ENCODE measurements at regions not wholly inside any gene's neighbourhood (a gene's known extent, or its start where the extent isn't known, plus 50 kb on each side); places are given as distances from the start of the nearest gene placed in this dataset.

DNA sequence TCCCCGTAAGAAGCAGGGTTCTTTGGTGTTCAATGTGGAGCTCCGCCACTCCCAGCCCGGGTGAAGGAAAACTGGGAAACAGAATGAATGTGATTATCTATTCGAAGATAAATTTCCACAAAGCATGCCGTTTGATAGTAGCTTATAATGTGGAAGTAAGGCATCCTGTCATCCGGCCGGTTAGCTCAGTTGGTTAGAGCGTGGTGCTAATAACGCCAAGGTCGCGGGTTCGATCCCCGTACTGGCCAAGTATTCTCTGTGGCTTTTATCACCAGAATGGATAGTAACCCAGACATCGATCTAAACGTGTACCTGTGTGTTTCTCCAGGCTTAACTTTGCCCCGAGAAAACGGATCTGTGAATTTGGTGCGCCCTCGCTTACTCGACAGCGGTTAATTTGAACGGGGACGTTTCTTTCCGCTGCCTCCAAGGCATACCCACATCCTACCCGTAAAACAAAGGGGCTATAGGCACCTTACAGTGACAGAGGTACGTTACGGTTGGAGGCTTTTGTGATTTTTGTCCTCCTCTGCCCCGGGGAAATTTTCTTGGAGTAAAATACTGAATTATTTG lies 215.2 kb upstream of the ZNF184 start (continued):
- TF ChIP-seq, protein P1, sequence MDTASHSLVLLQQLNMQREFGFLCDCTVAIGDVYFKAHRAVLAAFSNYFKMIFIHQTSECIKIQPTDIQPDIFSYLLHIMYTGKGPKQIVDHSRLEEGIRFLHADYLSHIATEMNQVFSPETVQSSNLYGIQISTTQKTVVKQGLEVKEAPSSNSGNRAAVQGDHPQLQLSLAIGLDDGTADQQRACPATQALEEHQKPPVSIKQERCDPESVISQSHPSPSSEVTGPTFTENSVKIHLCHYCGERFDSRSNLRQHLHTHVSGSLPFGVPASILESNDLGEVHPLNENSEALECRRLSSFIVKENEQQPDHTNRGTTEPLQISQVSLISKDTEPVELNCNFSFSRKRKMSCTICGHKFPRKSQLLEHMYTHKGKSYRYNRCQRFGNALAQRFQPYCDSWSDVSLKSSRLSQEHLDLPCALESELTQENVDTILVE (CRISPR knock-in tag; IDR thresholded peaks at IDR 0.05) = peak; percentile 86; the same call in 1 of the 2 replicates
- TF ChIP-seq ZNF484 (CRISPR knock-in tag; IDR thresholded peaks at IDR 0.05; ENCODE audit: borderline replicate concordance, low read depth) (no peak), LRRFIP1 (CRISPR knock-in tag; conservative IDR thresholded peaks at IDR 0.05) (no peak), ZNF780A (CRISPR knock-in tag; IDR thresholded peaks at IDR 0.05) (no peak), NFKBIZ (CRISPR knock-in tag; IDR thresholded peaks at IDR 0.05) (peak; percentile 81; the same call in 1 of the 2 replicates), ZKSCAN1 (IDR thresholded peaks at IDR 0.05; ENCODE audit: low read length) (peak; percentile 57; the same call in 1 of the 2 replicates), MNT (IDR thresholded peaks at IDR 0.05) (no peak), FOXO1 (CRISPR knock-in tag; IDR thresholded peaks at IDR 0.05) (no peak; the same call in 1 of the 2 replicates), ZNF274 (CRISPR knock-in tag; IDR thresholded peaks at IDR 0.05) (no peak), ZNF883 (CRISPR knock-in tag; IDR thresholded peaks at IDR 0.05; ENCODE audit: not compliant biosample characterization) (no peak), PRPF4 (IDR thresholded peaks at IDR 0.05; ENCODE audit: low read depth, low read length, poor library complexity, severe bottlenecking) (peak; percentile 92), FOXA1 (IDR thresholded peaks at IDR 0.05) (no peak), FOXA1 (CRISPR knock-in tag; IDR thresholded peaks at IDR 0.05) (peak; percentile 21; the same call in 1 of the 2 replicates), SIN3A (IDR thresholded peaks at IDR 0.05; ENCODE audit: borderline replicate concordance, low read depth, low read length) (no peak), MEIS2 (CRISPR knock-in tag; IDR thresholded peaks at IDR 0.05) (peak; percentile 81; the same call in 1 of the 2 replicates), MIER2 (CRISPR knock-in tag; IDR thresholded peaks at IDR 0.05) (peak; percentile 59; the same call in 1 of the 2 replicates), ZNF317 (CRISPR knock-in tag; IDR thresholded peaks at IDR 0.05) (peak; percentile 62; the same call in 1 of the 2 replicates)
- TF ChIP-seq, protein P2, sequence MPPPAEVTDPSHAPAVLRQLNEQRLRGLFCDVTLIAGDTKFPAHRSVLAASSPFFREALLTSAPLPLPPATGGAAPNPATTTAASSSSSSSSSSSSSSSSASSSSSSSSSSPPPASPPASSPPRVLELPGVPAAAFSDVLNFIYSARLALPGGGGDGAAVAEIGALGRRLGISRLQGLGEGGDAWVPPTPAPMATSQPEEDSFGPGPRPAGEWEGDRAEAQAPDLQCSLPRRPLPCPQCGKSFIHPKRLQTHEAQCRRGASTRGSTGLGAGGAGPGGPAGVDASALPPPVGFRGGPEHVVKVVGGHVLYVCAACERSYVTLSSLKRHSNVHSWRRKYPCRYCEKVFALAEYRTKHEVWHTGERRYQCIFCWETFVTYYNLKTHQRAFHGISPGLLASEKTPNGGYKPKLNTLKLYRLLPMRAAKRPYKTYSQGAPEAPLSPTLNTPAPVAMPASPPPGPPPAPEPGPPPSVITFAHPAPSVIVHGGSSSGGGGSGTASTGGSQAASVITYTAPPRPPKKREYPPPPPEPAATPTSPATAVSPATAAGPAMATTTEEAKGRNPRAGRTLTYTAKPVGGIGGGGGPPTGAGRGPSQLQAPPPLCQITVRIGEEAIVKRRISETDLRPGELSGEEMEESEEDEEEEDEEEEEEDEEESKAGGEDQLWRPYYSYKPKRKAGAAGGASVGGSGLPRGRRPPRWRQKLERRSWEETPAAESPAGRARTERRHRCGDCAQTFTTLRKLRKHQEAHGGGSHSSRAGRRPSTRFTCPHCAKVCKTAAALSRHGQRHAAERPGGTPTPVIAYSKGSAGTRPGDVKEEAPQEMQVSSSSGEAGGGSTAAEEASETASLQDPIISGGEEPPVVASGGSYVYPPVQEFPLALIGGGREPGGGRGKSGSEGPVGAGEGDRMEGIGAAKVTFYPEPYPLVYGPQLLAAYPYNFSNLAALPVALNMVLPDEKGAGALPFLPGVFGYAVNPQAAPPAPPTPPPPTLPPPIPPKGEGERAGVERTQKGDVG (CRISPR knock-in tag; IDR thresholded peaks at IDR 0.05; ENCODE audit: borderline replicate concordance) = no peak
- TF ChIP-seq, protein P3, sequence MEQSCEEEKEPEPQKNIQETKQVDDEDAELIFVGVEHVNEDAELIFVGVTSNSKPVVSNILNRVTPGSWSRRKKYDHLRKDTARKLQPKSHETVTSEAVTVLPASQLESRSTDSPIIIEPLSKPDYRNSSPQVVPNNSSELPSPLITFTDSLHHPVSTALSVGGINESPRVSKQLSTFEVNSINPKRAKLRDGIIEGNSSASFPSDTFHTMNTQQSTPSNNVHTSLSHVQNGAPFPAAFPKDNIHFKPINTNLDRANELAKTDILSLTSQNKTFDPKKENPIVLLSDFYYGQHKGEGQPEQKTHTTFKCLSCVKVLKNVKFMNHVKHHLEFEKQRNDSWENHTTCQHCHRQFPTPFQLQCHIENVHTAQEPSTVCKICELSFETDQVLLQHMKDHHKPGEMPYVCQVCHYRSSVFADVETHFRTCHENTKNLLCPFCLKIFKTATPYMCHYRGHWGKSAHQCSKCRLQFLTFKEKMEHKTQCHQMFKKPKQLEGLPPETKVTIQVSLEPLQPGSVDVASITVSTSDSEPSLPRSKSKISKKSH (CRISPR knock-in tag; IDR thresholded peaks at IDR 0.05; ENCODE audit: borderline replicate concordance) = no peak

All from HepG2 (cell line).